Uterus (tissue), 2 donors: ENCODE measurements at regions not wholly inside any gene's neighbourhood (a gene's known extent, or its start where the extent isn't known, plus 50 kb on each side); places are given as distances from the start of the nearest gene placed in this dataset.

ENCODE experiments used
- CTCF ChIP-seq, 4 experiments: fragments of 200-600 bp in 2 of 4; fragments of 450-650 bp in 2 of 4; sonication (generic) in 2 of 4; IDR thresholded peaks; one replicate each; pipeline ENCODE4 v1.5.1; 2016 to 2019; ENCODE audit warnings: antibody characterized with exemption in 4 of 4, mild to moderate bottlenecking in 2 of 4, moderate library complexity in 1 of 4
- POLR2A ChIP-seq, 2 donors: fragments of 450-650 bp; IDR thresholded peaks; one replicate each; pipeline ENCODE4 v1.6.1; 2016; ENCODE audit warnings: antibody characterized with exemption in 2 of 2, mild to moderate bottlenecking in 1 of 2, moderate library complexity in 1 of 2

- TF ChIP-seq POLR2A (IDR thresholded peaks at IDR 0.05) (no peak), CTCF (IDR thresholded peaks at IDR 0.05) (no peak)
These were observed 291.7 kb upstream of the NPVF start for GRCh38 chr7:25520017-25520416.
